ENCODE measurements at regions not wholly inside any gene's neighbourhood (a gene's known extent, or its start where the extent isn't known, plus 50 kb on each side); places are given as distances from the start of the nearest gene placed in this dataset.

DNA sequence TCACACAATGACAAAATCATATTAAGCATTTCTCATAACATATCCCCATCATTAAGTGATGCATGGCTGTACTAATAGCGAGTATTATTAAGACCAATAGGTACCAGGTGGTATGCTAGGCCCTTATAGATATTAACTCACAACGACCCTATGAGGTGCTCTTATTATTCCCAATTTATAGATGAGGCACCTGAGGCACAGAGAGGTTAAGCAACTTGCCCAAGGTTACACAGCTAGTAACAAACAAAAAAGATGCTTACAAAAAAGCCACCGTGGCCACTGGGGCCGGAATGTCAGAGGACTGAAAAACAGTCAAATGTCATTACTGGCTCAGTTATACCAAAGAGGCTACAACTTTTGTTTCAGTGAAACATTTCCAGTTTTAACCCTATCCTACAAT lies 96.0 kb downstream of the OR13A1 start:
- TF ChIP-seq ZNF8 (CRISPR knock-in tag; IDR thresholded peaks at IDR 0.05) (no peak), ESRRG (CRISPR knock-in tag; IDR thresholded peaks at IDR 0.05) (no peak), GLIS3 (CRISPR knock-in tag; IDR thresholded peaks at IDR 0.05) (no peak), SNAI2 (CRISPR knock-in tag; IDR thresholded peaks at IDR 0.05) (no peak), PATZ1 (CRISPR knock-in tag; IDR thresholded peaks at IDR 0.05; ENCODE audit: borderline replicate concordance) (no peak), PPARA (CRISPR knock-in tag; IDR thresholded peaks at IDR 0.05; ENCODE audit: borderline replicate concordance) (no peak), ISL1 (CRISPR knock-in tag; IDR thresholded peaks at IDR 0.05) (no peak), ZFP3 (CRISPR knock-in tag; IDR thresholded peaks at IDR 0.05) (no peak), ZNF565 (CRISPR knock-in tag; conservative IDR thresholded peaks at IDR 0.05; ENCODE audit: low read depth) (no peak)
- ATAC-seq, result no peak

DNA sequence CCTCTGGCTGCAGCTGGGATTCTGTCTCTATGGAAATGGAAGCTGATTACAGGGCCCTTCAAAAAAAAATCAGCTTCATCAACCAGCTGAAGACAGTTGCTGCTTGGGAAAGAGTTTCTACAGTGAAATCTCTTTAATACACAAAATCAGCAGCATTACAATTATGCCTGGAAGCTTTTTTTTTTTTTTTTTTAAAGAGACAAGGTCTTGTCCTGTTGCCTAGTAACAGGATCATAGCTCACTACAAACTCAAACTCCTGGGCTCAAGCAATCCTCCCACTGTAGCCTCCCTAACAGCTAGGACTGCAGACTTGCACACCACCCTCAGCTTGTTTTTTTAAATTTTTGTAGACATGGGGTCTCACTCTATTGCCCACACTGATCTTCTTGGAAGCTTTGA lies 94.5 kb downstream of the OR13A1 start:
- no peak for ATAC-seq
- no peak for TF ChIP-seq ZNF8 (CRISPR knock-in tag; IDR thresholded peaks at IDR 0.05)
- TF ChIP-seq CSRNP3 (CRISPR knock-in tag; IDR thresholded peaks at IDR 0.05), result no peak
- no peak for TF ChIP-seq ZC3H10 (CRISPR knock-in tag; IDR thresholded peaks at IDR 0.05)

DNA sequence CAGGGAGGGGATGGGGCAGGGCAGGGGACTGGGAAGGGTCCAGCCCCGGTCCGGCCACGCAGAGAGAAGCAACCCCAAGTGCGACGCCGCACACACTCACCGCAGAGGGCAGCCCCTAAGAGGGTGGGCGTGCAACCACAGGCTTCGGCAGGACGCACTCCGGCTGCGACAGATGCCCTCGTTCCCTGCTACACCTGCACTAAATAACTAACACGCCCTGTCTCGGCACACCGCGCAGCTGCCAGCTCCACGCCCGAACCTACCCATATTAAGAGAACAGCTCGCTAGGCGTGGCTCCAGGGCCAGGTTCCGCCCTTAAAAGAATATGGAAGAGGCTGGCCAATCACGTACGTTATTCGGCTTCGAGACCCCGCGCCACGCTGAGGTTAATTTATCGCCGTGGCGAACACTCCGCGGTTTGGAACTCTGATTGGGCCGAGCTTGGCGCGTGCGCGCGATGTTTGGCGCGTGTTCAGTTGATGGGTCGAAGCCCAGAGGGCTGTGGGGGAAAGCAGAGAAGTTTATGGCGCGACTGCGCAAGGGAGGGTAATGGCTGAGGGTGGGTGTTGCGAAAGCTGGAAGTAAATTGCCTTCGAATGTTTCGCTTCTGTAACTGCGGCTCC lies 91.1 kb downstream of the OR13A1 start:
- no peak for TF ChIP-seq ISL1 (CRISPR knock-in tag; IDR thresholded peaks at IDR 0.05)
- TF ChIP-seq GLIS3 (CRISPR knock-in tag; IDR thresholded peaks at IDR 0.05), result no peak
- TF ChIP-seq ZC3H10 (CRISPR knock-in tag; IDR thresholded peaks at IDR 0.05), result no peak
- TF ChIP-seq PPARA (CRISPR knock-in tag; IDR thresholded peaks at IDR 0.05; ENCODE audit: borderline replicate concordance), result no peak
- no peak for ATAC-seq

DNA sequence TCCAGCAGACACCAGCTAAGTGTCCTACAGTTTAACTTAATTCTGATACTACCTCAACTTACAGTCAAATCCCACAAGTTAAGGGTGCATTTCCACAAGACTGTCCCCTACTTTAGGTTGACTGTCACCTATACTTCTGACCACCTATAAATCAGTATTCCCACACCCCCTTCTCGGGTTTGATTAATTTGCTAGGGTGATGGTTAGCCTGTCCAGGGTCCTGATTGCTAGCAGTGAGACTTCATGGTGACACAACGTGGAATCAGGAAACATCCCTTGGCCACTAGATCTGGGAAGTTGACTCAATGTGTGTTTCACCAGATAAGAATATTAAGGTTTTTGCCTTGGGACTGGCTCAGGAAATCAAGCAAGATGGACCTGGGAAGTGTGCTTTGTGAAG lies 88.4 kb downstream of the OR13A1 start:
- TF ChIP-seq, protein P1, sequence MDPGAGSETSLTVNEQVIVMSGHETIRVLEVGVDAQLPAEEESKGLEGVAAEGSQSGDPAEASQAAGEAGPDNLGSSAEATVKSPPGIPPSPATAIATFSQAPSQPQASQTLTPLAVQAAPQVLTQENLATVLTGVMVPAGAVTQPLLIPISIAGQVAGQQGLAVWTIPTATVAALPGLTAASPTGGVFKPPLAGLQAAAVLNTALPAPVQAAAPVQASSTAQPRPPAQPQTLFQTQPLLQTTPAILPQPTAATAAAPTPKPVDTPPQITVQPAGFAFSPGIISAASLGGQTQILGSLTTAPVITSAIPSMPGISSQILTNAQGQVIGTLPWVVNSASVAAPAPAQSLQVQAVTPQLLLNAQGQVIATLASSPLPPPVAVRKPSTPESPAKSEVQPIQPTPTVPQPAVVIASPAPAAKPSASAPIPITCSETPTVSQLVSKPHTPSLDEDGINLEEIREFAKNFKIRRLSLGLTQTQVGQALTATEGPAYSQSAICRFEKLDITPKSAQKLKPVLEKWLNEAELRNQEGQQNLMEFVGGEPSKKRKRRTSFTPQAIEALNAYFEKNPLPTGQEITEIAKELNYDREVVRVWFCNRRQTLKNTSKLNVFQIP (CRISPR knock-in tag; IDR thresholded peaks at IDR 0.05; ENCODE audit: borderline replicate concordance, low read depth), result no peak
- TF ChIP-seq ZFP30 (CRISPR knock-in tag; IDR thresholded peaks at IDR 0.05) (no peak), TSHZ2 (CRISPR knock-in tag; IDR thresholded peaks at IDR 0.05) (no peak), ESRRG (CRISPR knock-in tag; IDR thresholded peaks at IDR 0.05) (no peak), RARB (CRISPR knock-in tag; IDR thresholded peaks at IDR 0.05) (no peak), PATZ1 (CRISPR knock-in tag; IDR thresholded peaks at IDR 0.05; ENCODE audit: borderline replicate concordance) (no peak), CSDC2 (CRISPR knock-in tag; IDR thresholded peaks at IDR 0.05) (no peak), TOX (CRISPR knock-in tag; IDR thresholded peaks at IDR 0.05; ENCODE audit: borderline replicate concordance) (no peak)
- TF ChIP-seq, protein P2, sequence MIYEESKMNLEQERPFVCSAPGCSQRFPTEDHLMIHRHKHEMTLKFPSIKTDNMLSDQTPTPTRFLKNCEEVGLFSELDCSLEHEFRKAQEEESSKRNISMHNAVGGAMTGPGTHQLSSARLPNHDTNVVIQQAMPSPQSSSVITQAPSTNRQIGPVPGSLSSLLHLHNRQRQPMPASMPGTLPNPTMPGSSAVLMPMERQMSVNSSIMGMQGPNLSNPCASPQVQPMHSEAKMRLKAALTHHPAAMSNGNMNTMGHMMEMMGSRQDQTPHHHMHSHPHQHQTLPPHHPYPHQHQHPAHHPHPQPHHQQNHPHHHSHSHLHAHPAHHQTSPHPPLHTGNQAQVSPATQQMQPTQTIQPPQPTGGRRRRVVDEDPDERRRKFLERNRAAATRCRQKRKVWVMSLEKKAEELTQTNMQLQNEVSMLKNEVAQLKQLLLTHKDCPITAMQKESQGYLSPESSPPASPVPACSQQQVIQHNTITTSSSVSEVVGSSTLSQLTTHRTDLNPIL (CRISPR knock-in tag; IDR thresholded peaks at IDR 0.05; ENCODE audit: low read depth), result no peak
- ATAC-seq, result no peak
